HG02870 (cell line): ENCODE measurements at regions not wholly inside any gene's neighbourhood (a gene's known extent, or its start where the extent isn't known, plus 50 kb on each side); places are given as distances from the start of the nearest gene placed in this dataset.

Source experiments
- ATAC-seq: cut with Tn5 transposase; IDR thresholded peaks from one replicate; pipeline ENCODE4 v1.9.1; 2021; ENCODE audit warnings: mild to moderate bottlenecking, moderate library complexity; ENCODE audit not compliant: unreplicated experiment

DNA sequence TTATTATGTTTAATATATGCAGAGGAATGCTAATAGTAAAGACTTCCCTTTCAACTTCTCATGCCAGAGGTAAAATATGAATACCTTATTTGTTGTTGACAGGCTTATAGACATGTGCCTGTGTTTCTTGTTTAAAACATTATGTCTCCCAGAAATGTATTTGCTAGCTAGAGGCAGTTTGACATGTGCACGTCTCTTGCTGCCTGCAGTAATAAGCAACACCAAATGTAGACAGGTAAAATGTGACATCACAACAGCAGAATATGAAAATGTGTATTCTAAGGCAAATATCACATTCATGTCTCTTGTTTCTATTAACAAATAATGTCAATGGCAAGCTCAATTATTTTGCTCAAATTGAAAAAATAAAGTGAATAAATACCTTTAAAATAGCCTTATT, 80.2 kb upstream of the NEGR1 start:
- no peak for ATAC-seq

DNA sequence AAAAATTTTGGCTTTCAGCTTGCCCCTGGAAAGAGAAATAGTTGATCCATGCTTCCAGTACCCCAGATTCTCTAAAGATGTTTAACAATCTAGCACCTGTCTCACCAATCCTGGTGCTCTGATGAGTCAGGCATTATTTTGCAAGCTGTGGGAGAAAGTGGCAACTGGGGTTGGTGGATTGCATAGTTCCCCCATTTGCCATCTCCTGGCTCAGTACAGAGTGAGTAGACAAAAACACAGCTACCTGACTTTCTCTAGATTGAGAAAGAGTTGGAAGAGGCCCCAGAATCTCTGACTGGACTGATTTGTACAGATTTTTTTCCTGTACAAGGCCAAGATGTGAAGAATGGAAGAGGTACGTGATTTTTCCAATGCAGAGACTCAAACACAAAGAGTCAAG, 75.1 kb upstream of the NEGR1 start:
- ATAC-seq = no peak

DNA sequence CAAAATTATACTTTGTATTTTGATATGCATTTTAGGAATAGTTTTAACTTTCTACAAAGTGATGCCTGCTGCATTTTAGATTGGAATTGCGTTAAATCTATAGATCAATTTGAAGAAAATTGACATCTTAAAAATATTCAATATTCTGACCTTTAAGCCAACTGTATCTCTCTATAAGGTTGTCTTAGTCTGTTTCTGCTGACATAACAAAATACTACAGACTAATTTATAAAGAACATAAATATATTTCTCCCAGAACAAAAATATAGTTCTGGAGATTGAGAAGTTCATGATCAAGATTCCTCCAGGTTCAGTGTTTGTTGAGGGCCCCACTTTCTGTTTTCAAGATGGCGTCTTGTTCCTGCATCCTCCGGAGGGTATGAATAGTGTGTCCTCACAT, 73.6 kb upstream of the NEGR1 start:
- no peak for ATAC-seq

DNA sequence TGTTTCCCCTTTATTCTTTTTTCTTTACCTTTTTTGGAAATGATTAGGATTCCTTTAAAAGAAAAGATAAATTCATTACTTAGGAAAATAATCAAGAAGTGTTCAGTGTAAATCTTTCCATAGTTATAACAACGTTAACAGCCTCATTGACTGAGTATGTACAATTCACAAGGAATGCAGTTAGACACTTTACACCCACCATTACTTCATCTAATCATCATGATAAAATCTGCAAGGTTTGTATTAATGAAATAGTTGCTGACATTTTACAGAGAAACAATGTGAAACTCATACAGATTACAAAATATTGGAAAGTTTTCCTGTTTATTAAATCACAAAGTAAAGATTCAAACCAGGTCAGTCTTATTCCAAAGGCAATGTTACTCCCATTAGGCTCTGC, 59.3 kb upstream of the NEGR1 start:
- no peak for ATAC-seq

DNA sequence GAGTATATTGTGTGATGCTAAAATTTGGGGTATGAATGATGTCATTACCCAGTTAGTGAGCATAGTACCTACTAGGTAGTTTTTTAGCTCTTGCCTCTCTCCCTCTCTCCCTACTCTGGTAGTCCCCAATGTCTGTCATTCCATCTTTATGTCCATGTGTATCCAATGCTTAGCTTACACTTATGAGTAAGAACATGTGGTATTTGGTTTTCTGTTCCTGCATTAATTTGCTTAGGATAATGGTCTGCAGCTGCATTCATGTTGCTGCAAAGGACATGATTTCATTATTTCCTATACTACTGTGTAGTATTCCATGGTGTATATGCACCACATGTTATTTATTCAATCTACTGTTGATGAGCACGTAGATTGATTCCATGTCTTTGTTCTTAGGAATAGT, 54.4 kb upstream of the NEGR1 start:
- no peak for ATAC-seq
